ENCODE measurements at regions not wholly inside any gene's neighbourhood (a gene's known extent, or its start where the extent isn't known, plus 50 kb on each side); places are given as distances from the start of the nearest gene placed in this dataset.

DNA sequence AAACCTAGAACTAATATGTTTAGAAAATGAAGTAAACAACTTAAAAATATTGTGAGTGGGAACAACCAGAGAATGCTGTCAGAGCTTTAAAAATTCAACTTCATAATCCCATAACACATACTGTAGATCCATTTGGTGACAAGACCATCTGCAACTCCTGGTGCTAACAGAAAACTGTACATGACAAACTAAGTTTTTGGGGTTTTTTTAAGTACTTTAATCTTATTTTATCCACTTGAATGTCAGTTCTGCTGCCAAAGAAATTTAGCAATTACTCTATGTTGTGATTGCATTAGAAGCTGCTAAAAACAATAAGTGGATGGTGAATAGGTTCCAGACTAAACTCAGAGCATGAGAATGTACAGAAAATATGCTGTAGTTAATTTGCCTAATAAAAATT, 345.4 kb downstream of the COL12A1 start:
- ATAC-seq (no peak), DNase-seq (no peak)
- Mint-ChIP-seq H3K4me3 (no peak overlapping the region), H3K9me3 (no peaks in the 10 kb centered on the region), H3K27me3 (no peaks in the 10 kb centered on the region), H3K4me1 (no peaks in the 10 kb centered on the region), H3K36me3 (no peaks in the 10 kb centered on the region), H3K27ac (no peak overlapping the region)
- POLR2A ChIA-PET, result no interaction called here

DNA sequence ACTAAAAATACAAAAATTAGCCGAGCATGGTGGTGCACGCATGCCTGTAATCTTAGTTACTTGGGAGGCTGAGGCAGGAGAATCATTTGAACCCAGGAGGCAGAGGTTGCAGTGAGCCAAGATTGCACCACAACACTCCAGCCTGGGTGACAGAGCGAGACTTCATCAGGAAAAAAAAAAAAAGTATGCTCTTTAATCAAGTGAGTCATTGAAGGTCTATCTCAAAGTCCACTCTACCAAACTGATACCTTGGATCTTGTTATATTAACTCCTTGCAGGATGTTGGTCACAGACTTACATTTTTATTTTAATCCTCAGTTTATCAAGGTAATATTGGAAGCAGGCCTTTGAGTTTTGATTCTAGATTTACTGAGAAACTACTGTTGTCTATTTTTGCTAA, 348.7 kb downstream of the COL12A1 start:
- Mint-ChIP-seq H3K27me3 (no peaks in the 10 kb centered on the region), H3K4me1 (no peaks in the 10 kb centered on the region), H3K36me3 (no peaks in the 10 kb centered on the region), H3K27ac (no peak overlapping the region), H3K9me3 (no peaks in the 10 kb centered on the region), H3K4me3 (no peak overlapping the region)
- POLR2A ChIA-PET, result no interaction called here
- DNase-seq, result no peak
- no peak for ATAC-seq

GRCh38 chr6:74853991-74854390, 351.9 kb downstream of the COL12A1 start:
- POLR2A ChIA-PET, result no interaction called here
- no peaks in the 10 kb centered on the region for H3K4me1 Mint-ChIP-seq
- no peak overlapping the region for H3K4me3 Mint-ChIP-seq

GRCh38 chr6:74851596-74851995, 354.3 kb downstream of the COL12A1 start:
- DNase-seq (no peak), ATAC-seq (no peak)
- peaks cover 0 to 4% (median 0%) of the 10 kb centered on the region in 5 donors for H3K27me3 Mint-ChIP-seq
- H3K36me3 Mint-ChIP-seq, result no peaks in the 10 kb centered on the region
- POLR2A ChIA-PET, result no interaction called here
- no peak overlapping the region for H3K27ac Mint-ChIP-seq
- H3K9me3 Mint-ChIP-seq, result peaks cover 0 to 18% (median 0%) of the 10 kb centered on the region in 9 donors
- no peaks in the 10 kb centered on the region for H3K4me1 Mint-ChIP-seq
- H3K4me3 Mint-ChIP-seq, result no peak overlapping the region

More at GRCh38 chr6:74853991-74854390, 351.9 kb downstream of the COL12A1 start:
- peaks cover 0 to 4% (median 0%) of the 10 kb centered on the region in 5 donors for H3K27me3 Mint-ChIP-seq
- H3K9me3 Mint-ChIP-seq, result peaks cover 0 to 18% (median 0%) of the 10 kb centered on the region in 9 donors
- no peaks in the 10 kb centered on the region for H3K36me3 Mint-ChIP-seq
- no peak for ATAC-seq
- DNase-seq, result no peak
- no peak overlapping the region for H3K27ac Mint-ChIP-seq

DNA sequence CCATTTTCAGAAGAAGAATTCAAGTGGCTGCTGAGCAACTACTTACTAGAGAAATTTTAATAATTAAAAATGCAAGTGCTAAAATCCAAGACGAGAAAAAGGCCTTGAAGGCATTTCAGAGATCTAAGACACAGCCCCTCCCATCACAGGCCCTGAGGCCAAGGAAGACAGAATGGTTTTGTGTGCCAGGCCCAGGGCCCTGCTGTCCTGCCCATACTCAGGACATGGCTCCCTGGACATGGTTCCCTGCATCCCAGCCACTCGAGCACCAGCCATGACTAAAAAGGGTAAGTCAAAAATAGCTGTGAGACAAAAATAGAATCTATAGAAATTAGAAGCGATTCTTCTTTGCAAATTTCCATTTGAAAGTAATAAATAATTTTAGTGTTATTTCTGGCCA, 364.9 kb downstream of the COL12A1 start:
- ATAC-seq, result no peak
- no peak overlapping the region for H3K27ac Mint-ChIP-seq
- no peaks in the 10 kb centered on the region for H3K36me3 Mint-ChIP-seq
- H3K27me3 Mint-ChIP-seq, result no peaks in the 10 kb centered on the region
- H3K4me1 Mint-ChIP-seq, result peaks cover 0 to 2% (median 0%) of the 10 kb centered on the region in 4 donors
- POLR2A ChIA-PET, result no interaction called here
- no peak for DNase-seq
- H3K9me3 Mint-ChIP-seq, result peaks cover 0 to 18% (median 3%) of the 10 kb centered on the region in 9 donors
- H3K4me3 Mint-ChIP-seq, result no peak overlapping the region

GRCh38 chr6:74834967-74835366, 370.9 kb downstream of the COL12A1 start:
- no peaks in the 10 kb centered on the region for H3K4me1 Mint-ChIP-seq
- POLR2A ChIA-PET, result no interaction called here
- H3K27ac Mint-ChIP-seq, result no peak overlapping the region
- no peak overlapping the region for H3K4me3 Mint-ChIP-seq
- H3K27me3 Mint-ChIP-seq, result no peaks in the 10 kb centered on the region
- ATAC-seq, result no peak
- DNase-seq, result no peak
- H3K9me3 Mint-ChIP-seq, result peaks cover 0 to 14% (median 5%) of the 10 kb centered on the region in 9 donors
- H3K36me3 Mint-ChIP-seq, result no peaks in the 10 kb centered on the region

DNA sequence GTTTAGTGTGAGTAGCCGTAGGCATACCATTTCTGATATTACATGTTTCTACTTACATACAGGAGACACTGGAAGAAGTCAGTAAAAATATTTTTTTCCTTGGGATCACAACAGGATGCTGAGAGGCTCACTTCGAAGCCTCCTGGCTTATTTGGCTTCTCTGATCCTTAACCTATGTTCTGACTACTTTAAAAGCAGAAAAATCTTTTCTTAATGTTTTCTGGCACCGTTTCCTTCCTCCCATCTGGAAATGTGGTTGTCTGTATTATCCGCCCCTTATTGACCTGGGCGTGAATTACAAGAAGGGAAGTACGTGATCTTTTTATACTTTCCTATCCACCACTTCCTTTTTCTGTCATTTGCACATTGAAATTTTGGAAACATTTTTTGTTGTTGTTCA, 379.6 kb downstream of the COL12A1 start:
- Mint-ChIP-seq H3K27me3 (no peaks in the 10 kb centered on the region), H3K4me1 (no peaks in the 10 kb centered on the region), H3K36me3 (no peaks in the 10 kb centered on the region), H3K4me3 (no peak overlapping the region), H3K9me3 (peaks cover 0 to 21% (median 7%) of the 10 kb centered on the region in 9 donors), H3K27ac (no peak overlapping the region)
- ATAC-seq (no peak), DNase-seq (no peak)
- POLR2A ChIA-PET, result no interaction called here

DNA sequence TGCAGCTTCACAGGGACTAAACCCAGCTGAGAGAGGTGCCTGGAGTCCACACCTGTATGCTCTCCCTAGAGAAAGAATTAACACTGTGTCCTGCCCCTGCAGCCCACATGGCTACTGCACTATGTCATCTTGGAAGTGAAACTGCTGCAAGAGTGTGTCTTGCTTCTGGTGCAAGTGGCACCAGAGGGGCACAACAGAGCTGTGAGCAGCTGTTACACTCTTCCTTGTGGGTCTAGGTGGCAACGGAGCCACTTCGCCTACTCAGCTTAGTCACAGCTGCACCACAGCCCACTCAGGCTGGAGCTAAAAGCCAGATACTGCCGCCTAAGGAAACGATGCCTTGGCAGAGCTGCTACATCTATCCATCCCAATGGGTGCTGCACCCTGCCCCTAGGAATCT, 391.4 kb downstream of the COL12A1 start:
- Mint-ChIP-seq H3K4me1 (no peaks in the 10 kb centered on the region), H3K9me3 (peaks cover 7 to 39% (median 29%) of the 10 kb centered on the region in 9 donors), H3K4me3 (no peak overlapping the region), H3K27ac (no peak overlapping the region), H3K27me3 (no peaks in the 10 kb centered on the region), H3K36me3 (peaks cover 0 to 11% (median 0%) of the 10 kb centered on the region in 3 donors)
- POLR2A ChIA-PET, result no interaction called here
- DNase-seq (no peak), ATAC-seq (no peak)

- POLR2A ChIA-PET, result no interaction called here
- Mint-ChIP-seq H3K4me3 (no peak overlapping the region), H3K9me3 (peaks cover 0 to 18% (median 3%) of the 10 kb centered on the region in 9 donors), H3K36me3 (no peaks in the 10 kb centered on the region), H3K27ac (no peak overlapping the region), H3K4me1 (no peaks in the 10 kb centered on the region), H3K27me3 (no peaks in the 10 kb centered on the region)
- DNase-seq (no peak), ATAC-seq (no peak)
Measured at GRCh38 chr6:74807674-74808073, 398.2 kb downstream of the COL12A1 start.

- Mint-ChIP-seq H3K4me3 (no peak overlapping the region), H3K36me3 (no peaks in the 10 kb centered on the region), H3K4me1 (no peaks in the 10 kb centered on the region), H3K27me3 (no peaks in the 10 kb centered on the region), H3K9me3 (peaks cover 0 to 25% (median 7%) of the 10 kb centered on the region in 9 donors), H3K27ac (no peak overlapping the region)
- no peak for ATAC-seq
- POLR2A ChIA-PET, result no interaction called here
- DNase-seq, result no peak
Measured at GRCh38 chr6:74805916-74806696, 399.7 kb downstream of the COL12A1 start.

DNA sequence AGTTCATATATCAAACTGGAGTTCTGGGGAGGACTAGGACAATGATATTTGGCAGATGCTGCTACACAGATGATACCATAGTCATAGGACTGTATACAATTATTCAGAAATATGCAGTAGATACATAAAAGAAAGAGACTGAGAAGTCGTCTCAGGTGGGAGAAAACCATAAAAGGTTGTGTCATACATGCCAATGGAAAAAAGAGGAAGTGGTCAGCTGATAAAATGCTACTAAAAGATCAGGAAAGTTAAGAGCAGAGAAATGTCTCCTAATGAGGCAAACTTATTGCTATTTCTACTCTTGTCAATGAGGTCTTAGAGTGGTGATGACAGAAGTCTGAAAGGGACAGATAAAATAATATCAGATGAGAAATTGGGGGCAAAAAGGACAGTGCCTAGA, 407.6 kb downstream of the COL12A1 start:
- no peak for DNase-seq
- H3K4me1 Mint-ChIP-seq, result no peaks in the 10 kb centered on the region
- no peak for ATAC-seq
- H3K27me3 Mint-ChIP-seq, result no peaks in the 10 kb centered on the region
- peaks cover 0 to 10% (median 0%) of the 10 kb centered on the region in 3 donors for H3K36me3 Mint-ChIP-seq
- POLR2A ChIA-PET, result no interaction called here
- H3K9me3 Mint-ChIP-seq, result peaks cover 10 to 47% (median 25%) of the 10 kb centered on the region in 9 donors
- no peak overlapping the region for H3K4me3 Mint-ChIP-seq
- no peak overlapping the region for H3K27ac Mint-ChIP-seq

DNA sequence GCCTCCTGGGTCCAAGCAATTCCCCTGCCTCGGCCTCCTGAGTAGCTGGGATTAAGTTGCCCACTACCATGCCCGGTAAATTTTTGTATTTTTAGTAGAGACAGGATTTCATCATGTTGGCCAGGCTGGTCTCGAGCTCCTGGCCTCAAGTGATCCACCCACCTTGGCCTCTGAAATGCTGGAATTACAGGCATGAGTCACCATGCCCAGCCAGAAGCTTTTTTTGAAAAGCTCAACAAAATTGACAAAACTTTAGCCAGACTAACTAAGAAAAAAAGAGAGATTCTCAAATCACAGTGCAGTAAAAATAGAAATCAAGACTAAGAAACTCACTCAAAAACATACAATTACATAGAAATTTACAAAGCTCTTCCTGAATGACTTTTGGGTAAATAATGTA, 420.6 kb downstream of the COL12A1 start:
- Mint-ChIP-seq H3K27me3 (peaks cover 0 to 4% (median 0%) of the 10 kb centered on the region in 5 donors), H3K27ac (no peak overlapping the region), H3K9me3 (peaks cover 0 to 29% (median 9%) of the 10 kb centered on the region in 9 donors), H3K4me3 (no peak overlapping the region), H3K36me3 (no peaks in the 10 kb centered on the region), H3K4me1 (no peaks in the 10 kb centered on the region)
- no peak for DNase-seq
- ATAC-seq, result no peak
- POLR2A ChIA-PET, result no interaction called here

- ATAC-seq, result no peak
- H3K27ac Mint-ChIP-seq, result peak overlapping the region in 1 of 10 donors; percentile 19
- H3K27me3 Mint-ChIP-seq, result no peaks in the 10 kb centered on the region
- no peak overlapping the region for H3K4me3 Mint-ChIP-seq
- H3K36me3 Mint-ChIP-seq, result no peaks in the 10 kb centered on the region
- POLR2A ChIA-PET, result no interaction called here
- H3K9me3 Mint-ChIP-seq, result peaks cover 0 to 12% (median 7%) of the 10 kb centered on the region in 9 donors
- no peak for DNase-seq
- no peaks in the 10 kb centered on the region for H3K4me1 Mint-ChIP-seq
Measured at GRCh38 chr6:74782346-74782745, 423.5 kb downstream of the COL12A1 start.

GRCh38 chr6:74780831-74781230, 425.0 kb downstream of the COL12A1 start:
- H3K36me3 Mint-ChIP-seq, result no peaks in the 10 kb centered on the region
- no peak overlapping the region for H3K4me3 Mint-ChIP-seq
- POLR2A ChIA-PET, result no interaction called here
- H3K9me3 Mint-ChIP-seq, result peaks cover 0 to 13% (median 5%) of the 10 kb centered on the region in 9 donors
- DNase-seq (no peak), ATAC-seq (no peak)
- no peaks in the 10 kb centered on the region for H3K4me1 Mint-ChIP-seq
- no peak overlapping the region for H3K27ac Mint-ChIP-seq
- no peaks in the 10 kb centered on the region for H3K27me3 Mint-ChIP-seq
